ENCODE measurements at regions not wholly inside any gene's neighbourhood (a gene's known extent, or its start where the extent isn't known, plus 50 kb on each side); places are given as distances from the start of the nearest gene placed in this dataset.

- DNase-seq (ENCODE audit: low read depth in 1 of 2, low spot score in 1 of 2) = no peak
- no peak for TF ChIP-seq SPI1 (IDR thresholded peaks at IDR 0.05; ENCODE audit: borderline replicate concordance, low read depth)
- TF ChIP-seq, protein P1, sequence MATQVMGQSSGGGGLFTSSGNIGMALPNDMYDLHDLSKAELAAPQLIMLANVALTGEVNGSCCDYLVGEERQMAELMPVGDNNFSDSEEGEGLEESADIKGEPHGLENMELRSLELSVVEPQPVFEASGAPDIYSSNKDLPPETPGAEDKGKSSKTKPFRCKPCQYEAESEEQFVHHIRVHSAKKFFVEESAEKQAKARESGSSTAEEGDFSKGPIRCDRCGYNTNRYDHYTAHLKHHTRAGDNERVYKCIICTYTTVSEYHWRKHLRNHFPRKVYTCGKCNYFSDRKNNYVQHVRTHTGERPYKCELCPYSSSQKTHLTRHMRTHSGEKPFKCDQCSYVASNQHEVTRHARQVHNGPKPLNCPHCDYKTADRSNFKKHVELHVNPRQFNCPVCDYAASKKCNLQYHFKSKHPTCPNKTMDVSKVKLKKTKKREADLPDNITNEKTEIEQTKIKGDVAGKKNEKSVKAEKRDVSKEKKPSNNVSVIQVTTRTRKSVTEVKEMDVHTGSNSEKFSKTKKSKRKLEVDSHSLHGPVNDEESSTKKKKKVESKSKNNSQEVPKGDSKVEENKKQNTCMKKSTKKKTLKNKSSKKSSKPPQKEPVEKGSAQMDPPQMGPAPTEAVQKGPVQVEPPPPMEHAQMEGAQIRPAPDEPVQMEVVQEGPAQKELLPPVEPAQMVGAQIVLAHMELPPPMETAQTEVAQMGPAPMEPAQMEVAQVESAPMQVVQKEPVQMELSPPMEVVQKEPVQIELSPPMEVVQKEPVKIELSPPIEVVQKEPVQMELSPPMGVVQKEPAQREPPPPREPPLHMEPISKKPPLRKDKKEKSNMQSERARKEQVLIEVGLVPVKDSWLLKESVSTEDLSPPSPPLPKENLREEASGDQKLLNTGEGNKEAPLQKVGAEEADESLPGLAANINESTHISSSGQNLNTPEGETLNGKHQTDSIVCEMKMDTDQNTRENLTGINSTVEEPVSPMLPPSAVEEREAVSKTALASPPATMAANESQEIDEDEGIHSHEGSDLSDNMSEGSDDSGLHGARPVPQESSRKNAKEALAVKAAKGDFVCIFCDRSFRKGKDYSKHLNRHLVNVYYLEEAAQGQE (IDR thresholded peaks at IDR 0.05; ENCODE audit: insufficient replicate concordance, low read depth) = no peak
- TF ChIP-seq, protein P2, sequence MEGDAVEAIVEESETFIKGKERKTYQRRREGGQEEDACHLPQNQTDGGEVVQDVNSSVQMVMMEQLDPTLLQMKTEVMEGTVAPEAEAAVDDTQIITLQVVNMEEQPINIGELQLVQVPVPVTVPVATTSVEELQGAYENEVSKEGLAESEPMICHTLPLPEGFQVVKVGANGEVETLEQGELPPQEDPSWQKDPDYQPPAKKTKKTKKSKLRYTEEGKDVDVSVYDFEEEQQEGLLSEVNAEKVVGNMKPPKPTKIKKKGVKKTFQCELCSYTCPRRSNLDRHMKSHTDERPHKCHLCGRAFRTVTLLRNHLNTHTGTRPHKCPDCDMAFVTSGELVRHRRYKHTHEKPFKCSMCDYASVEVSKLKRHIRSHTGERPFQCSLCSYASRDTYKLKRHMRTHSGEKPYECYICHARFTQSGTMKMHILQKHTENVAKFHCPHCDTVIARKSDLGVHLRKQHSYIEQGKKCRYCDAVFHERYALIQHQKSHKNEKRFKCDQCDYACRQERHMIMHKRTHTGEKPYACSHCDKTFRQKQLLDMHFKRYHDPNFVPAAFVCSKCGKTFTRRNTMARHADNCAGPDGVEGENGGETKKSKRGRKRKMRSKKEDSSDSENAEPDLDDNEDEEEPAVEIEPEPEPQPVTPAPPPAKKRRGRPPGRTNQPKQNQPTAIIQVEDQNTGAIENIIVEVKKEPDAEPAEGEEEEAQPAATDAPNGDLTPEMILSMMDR (IDR thresholded peaks at IDR 0.05; ENCODE audit: insufficient read depth, low read length) = no peak
- no peak for TF ChIP-seq GABPA (IDR thresholded peaks at IDR 0.05; ENCODE audit: low read depth)
- no peak for TF ChIP-seq POLR2AphosphoS5 (IDR thresholded peaks at IDR 0.05; ENCODE audit: low read depth)
- no peak overlapping the region for H3K4me3 ChIP-seq (replicated peaks; ENCODE audit: insufficient read depth, low read length)
Measured at GRCh38 chr14:29062466-29062865, 295.9 kb downstream of the FOXG1 start.

GRCh38 chr14:29062976-29063375 lies 296.4 kb downstream of the FOXG1 start:
- DNase-seq (ENCODE audit: low read depth in 1 of 2, low spot score in 1 of 2) = no peak
- TF ChIP-seq, protein P1 (IDR thresholded peaks at IDR 0.05; ENCODE audit: insufficient replicate concordance, low read depth) = no peak
- TF ChIP-seq POLR2AphosphoS5 (IDR thresholded peaks at IDR 0.05; ENCODE audit: low read depth) (no peak), SPI1 (IDR thresholded peaks at IDR 0.05; ENCODE audit: borderline replicate concordance, low read depth) (no peak), GABPA (IDR thresholded peaks at IDR 0.05; ENCODE audit: low read depth) (no peak)
- TF ChIP-seq, protein P2 (IDR thresholded peaks at IDR 0.05; ENCODE audit: insufficient read depth, low read length) = no peak
- no peaks in the 10 kb centered on the region for H3K27me3 ChIP-seq (ENCODE audit: insufficient read depth, poor library complexity, severe bottlenecking)

More at GRCh38 chr14:29062466-29062865, 295.9 kb downstream of the FOXG1 start:
- no peak overlapping the region for H3K27ac ChIP-seq (replicated peaks)
- no peaks in the 10 kb centered on the region for H3K27me3 ChIP-seq (ENCODE audit: insufficient read depth, poor library complexity, severe bottlenecking)

DNA sequence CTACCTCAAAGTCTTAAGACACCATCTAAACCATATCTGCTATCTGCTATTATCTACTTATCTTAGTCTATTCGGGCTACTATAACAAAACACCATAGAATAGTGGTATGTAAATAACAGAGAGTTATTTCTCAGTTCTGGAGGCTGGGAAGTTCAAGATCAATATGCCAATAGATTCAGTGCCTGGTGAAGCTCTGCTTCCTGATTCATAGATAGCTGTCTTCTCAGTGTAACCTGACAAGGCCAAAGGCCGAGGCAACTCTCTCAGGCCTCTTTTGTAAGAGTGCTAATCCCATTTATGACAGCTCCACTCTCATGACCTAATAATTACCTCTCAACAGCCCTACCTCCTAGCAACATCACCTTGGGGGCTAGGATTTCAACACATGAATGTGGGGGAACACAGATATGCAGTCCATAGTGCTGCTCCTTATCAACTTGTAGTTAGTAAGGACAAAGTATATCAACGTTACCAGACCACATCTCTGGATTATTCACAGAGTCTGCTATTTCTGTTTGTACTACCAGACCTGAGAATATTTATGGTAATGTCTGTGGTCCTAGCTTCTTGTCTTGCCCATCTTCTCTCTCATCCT lies 297.8 kb downstream of the FOXG1 start:
- H3K4me3 ChIP-seq (replicated peaks; ENCODE audit: insufficient read depth, low read length) = no peak overlapping the region
- TF ChIP-seq POLR2AphosphoS5 (IDR thresholded peaks at IDR 0.05; ENCODE audit: low read depth) (no peak), SPI1 (IDR thresholded peaks at IDR 0.05; ENCODE audit: borderline replicate concordance, low read depth) (no peak), GABPA (IDR thresholded peaks at IDR 0.05; ENCODE audit: low read depth) (no peak)
- TF ChIP-seq, protein P1 (IDR thresholded peaks at IDR 0.05; ENCODE audit: insufficient replicate concordance, low read depth) = no peak
- TF ChIP-seq, protein P2 (IDR thresholded peaks at IDR 0.05; ENCODE audit: insufficient read depth, low read length) = no peak
- no peak for DNase-seq (ENCODE audit: low read depth in 1 of 2, low spot score in 1 of 2)
- H3K27ac ChIP-seq (replicated peaks) = no peak overlapping the region
- H3K27me3 ChIP-seq (ENCODE audit: insufficient read depth, poor library complexity, severe bottlenecking) = no peaks in the 10 kb centered on the region

More at GRCh38 chr14:29062976-29063375, 296.4 kb downstream of the FOXG1 start:
- H3K27ac ChIP-seq (replicated peaks) = no peak overlapping the region
- no peak overlapping the region for H3K4me3 ChIP-seq (replicated peaks; ENCODE audit: insufficient read depth, low read length)
